Endothelial cell of umbilical vein (primary cell): ENCODE measurements at regions not wholly inside any gene's neighbourhood (a gene's known extent, or its start where the extent isn't known, plus 50 kb on each side); places are given as distances from the start of the nearest gene placed in this dataset.

Experiments
- MYC ChIP-seq: IDR thresholded peaks from one replicate; pipeline ENCODE4 v1.6.1; 2011; ENCODE audit warnings: mild to moderate bottlenecking, low read depth, low read length
- POLR2A ChIP-seq: IDR thresholded peaks from 2 replicates; pipeline ENCODE4 v1.6.1; 2012; ENCODE audit warnings: low read depth, mild to moderate bottlenecking, control low read depth, low read length
- TF ChIP-seq, protein P1 (sequence below), 2 donors: IDR thresholded peaks; 1 replicate in 1 of 2; 2 replicates in 1 of 2; pipeline ENCODE4 v1.5.1; 2011; ENCODE audit warnings: low read length in 2 of 2, mild to moderate bottlenecking in 2 of 2, moderate library complexity in 2 of 2, control low read depth in 1 of 2, inconsistent platforms in 1 of 2, low read depth in 1 of 2; ENCODE audit not compliant: insufficient read depth in 1 of 2; ENCODE audit errors: extremely low read depth in 1 of 2

DNA sequence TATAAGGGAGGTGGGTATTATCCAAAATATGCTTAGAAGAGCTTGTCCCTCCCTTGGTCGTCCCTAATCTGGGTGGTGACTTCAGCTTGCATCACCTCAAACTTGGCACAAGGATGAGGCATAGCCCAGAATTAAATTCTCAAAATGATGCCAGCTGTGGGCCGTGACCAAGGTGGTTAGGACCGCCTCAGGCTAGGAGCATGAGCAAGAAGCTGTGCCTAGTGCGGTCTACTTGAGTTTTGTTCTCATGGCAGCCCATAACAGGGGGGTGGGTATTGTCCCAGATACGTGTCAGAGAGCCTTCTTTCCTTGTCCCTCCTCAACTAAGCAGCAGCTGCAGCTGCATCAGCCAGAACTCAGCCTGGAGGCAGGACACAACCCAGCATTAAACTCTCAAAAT lies 2620.0 kb downstream of the PCDH7 start:
- TF ChIP-seq, protein P1, sequence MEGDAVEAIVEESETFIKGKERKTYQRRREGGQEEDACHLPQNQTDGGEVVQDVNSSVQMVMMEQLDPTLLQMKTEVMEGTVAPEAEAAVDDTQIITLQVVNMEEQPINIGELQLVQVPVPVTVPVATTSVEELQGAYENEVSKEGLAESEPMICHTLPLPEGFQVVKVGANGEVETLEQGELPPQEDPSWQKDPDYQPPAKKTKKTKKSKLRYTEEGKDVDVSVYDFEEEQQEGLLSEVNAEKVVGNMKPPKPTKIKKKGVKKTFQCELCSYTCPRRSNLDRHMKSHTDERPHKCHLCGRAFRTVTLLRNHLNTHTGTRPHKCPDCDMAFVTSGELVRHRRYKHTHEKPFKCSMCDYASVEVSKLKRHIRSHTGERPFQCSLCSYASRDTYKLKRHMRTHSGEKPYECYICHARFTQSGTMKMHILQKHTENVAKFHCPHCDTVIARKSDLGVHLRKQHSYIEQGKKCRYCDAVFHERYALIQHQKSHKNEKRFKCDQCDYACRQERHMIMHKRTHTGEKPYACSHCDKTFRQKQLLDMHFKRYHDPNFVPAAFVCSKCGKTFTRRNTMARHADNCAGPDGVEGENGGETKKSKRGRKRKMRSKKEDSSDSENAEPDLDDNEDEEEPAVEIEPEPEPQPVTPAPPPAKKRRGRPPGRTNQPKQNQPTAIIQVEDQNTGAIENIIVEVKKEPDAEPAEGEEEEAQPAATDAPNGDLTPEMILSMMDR (IDR thresholded peaks at IDR 0.05; ENCODE audit: extremely low read depth in 1 of 2, insufficient read depth in 1 of 2, low read depth in 1 of 2, low read length in 2 of 2), result no peak
- TF ChIP-seq POLR2A (no peak), MYC (no peak)
